ENCODE measurements at regions not wholly inside any gene's neighbourhood (a gene's known extent, or its start where the extent isn't known, plus 50 kb on each side); places are given as distances from the start of the nearest gene placed in this dataset.

DNA sequence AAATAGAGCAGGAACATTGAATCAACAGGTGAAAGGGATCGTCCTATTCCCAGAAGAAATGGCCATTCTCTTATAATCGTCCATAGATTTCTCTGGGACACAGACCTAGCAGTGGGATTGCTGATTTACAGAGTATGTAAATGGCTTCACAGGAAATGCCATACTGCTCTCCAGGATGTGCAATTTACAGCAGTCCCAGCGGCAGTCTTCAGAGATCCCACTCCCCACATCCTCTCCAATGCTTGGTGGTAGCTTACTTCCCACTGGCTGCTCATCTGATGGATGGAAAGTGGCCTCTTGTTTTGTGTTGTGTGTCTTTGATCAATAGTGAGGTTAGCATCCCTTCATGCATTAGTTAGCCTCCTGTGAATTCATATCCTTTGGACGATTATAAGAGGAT is 58.1 kb upstream of the PRMT8 start:
- Histone ChIP-seq H3K79me1 (ENCODE audit: low read depth in 1 of 2, low read length in 2 of 2) (no peaks in the 10 kb centered on the region), H3K9ac (ENCODE audit: low read depth, low read length) (no peak overlapping the region), H3K4me3 (ENCODE audit: insufficient read depth, low read depth, low read length) (no peak overlapping the region), H3K4me2 (ENCODE audit: low read depth, low read length) (no peak overlapping the region), H4K8ac (ENCODE audit: low read depth in 2 of 2, low read length in 2 of 2) (no peak overlapping the region), H3K9me3 (ENCODE audit: control insufficient read depth, insufficient read depth, low read length) (no peaks in the 10 kb centered on the region), H3K14ac (replicated peaks; ENCODE audit: low read depth, low read length) (no peak overlapping the region), H2BK120ac (ENCODE audit: low read depth, low read length) (no peak overlapping the region), H3K9me1 (ENCODE audit: insufficient read depth, low read length) (no peaks in the 10 kb centered on the region), H3K27ac (ENCODE audit: insufficient read depth, low read length) (no peak overlapping the region), H4K20me1 (ENCODE audit: insufficient read depth, low read length) (no peaks in the 10 kb centered on the region), H2AFZ (replicated peaks; ENCODE audit: low read length, poor library complexity) (no peak overlapping the region), H3K4me1 (ENCODE audit: control insufficient read depth, insufficient read depth, low read length) (no peaks in the 10 kb centered on the region), H2BK5ac (ENCODE audit: low read depth, low read length, poor library complexity, severe bottlenecking) (no peak overlapping the region), H2BK15ac (ENCODE audit: low read depth, low read length) (no peak overlapping the region), H3K4ac (ENCODE audit: low read depth, low read length) (no peak overlapping the region), H3K36me3 (ENCODE audit: control insufficient read depth, insufficient read depth, low read length) (no peaks in the 10 kb centered on the region), H2AK5ac (ENCODE audit: low read depth, low read length) (no peak overlapping the region), H4K91ac (ENCODE audit: insufficient read depth, low read depth, low read length) (no peak overlapping the region), H3K18ac (ENCODE audit: low read depth, low read length) (no peak overlapping the region), H3K23ac (ENCODE audit: low read depth, low read length) (no peak overlapping the region), H3K27me3 (ENCODE audit: control insufficient read depth, insufficient read depth, low read length) (no peaks in the 10 kb centered on the region), H4K5ac (ENCODE audit: low read depth, low read length) (no peak overlapping the region), H3K56ac (ENCODE audit: extremely low read depth, insufficient read depth, low read length) (no peak overlapping the region), H2AK9ac (replicated peaks; ENCODE audit: low read depth, low read length, poor library complexity) (no peak overlapping the region), H2BK20ac (ENCODE audit: low read depth, low read length) (no peak overlapping the region)
- no peak for ATAC-seq (ENCODE audit: low read depth)
- TF ChIP-seq FOS (IDR thresholded peaks at IDR 0.05; ENCODE audit: low read depth, low read length) (no peak), MAFK (IDR thresholded peaks at IDR 0.05; ENCODE audit: low read depth, low read length) (no peak), CHD1 (IDR thresholded peaks at IDR 0.05; ENCODE audit: low read depth, low read length) (no peak), MAZ (IDR thresholded peaks at IDR 0.05; ENCODE audit: borderline replicate concordance, low read depth, low read length) (no peak), MXI1 (IDR thresholded peaks at IDR 0.05; ENCODE audit: borderline replicate concordance, low read depth, low read length) (no peak), NFE2L2 (IDR thresholded peaks at IDR 0.05; ENCODE audit: low read depth, low read length) (no peak), RCOR1 (IDR thresholded peaks at IDR 0.05; ENCODE audit: insufficient replicate concordance, low read length) (no peak), CEBPB (IDR thresholded peaks at IDR 0.05; ENCODE audit: low read depth, low read length) (no peak), BHLHE40 (IDR thresholded peaks at IDR 0.05; ENCODE audit: low read depth, low read length) (no peak), SMC3 (IDR thresholded peaks at IDR 0.05; ENCODE audit: low read depth, low read length) (no peak), RAD21 (IDR thresholded peaks at IDR 0.05; ENCODE audit: low read length) (no peak)
- TF ChIP-seq, protein P1, sequence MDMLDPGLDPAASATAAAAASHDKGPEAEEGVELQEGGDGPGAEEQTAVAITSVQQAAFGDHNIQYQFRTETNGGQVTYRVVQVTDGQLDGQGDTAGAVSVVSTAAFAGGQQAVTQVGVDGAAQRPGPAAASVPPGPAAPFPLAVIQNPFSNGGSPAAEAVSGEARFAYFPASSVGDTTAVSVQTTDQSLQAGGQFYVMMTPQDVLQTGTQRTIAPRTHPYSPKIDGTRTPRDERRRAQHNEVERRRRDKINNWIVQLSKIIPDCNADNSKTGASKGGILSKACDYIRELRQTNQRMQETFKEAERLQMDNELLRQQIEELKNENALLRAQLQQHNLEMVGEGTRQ (IDR thresholded peaks at IDR 0.05; ENCODE audit: low read depth, low read length), result no peak
- TF ChIP-seq, protein P2, sequence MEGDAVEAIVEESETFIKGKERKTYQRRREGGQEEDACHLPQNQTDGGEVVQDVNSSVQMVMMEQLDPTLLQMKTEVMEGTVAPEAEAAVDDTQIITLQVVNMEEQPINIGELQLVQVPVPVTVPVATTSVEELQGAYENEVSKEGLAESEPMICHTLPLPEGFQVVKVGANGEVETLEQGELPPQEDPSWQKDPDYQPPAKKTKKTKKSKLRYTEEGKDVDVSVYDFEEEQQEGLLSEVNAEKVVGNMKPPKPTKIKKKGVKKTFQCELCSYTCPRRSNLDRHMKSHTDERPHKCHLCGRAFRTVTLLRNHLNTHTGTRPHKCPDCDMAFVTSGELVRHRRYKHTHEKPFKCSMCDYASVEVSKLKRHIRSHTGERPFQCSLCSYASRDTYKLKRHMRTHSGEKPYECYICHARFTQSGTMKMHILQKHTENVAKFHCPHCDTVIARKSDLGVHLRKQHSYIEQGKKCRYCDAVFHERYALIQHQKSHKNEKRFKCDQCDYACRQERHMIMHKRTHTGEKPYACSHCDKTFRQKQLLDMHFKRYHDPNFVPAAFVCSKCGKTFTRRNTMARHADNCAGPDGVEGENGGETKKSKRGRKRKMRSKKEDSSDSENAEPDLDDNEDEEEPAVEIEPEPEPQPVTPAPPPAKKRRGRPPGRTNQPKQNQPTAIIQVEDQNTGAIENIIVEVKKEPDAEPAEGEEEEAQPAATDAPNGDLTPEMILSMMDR (conservative IDR thresholded peaks at IDR 0.05; ENCODE audit: low read depth, low read length), result no peak
- in situ Hi-C loops (cut with MboI; ENCODE audit: low sequenced_read_pairs), result no loop called here
- CTCF ChIA-PET, result no interaction called here
- dilution Hi-C loops (cut with HindIII; ENCODE audit: low sequenced_read_pairs, unreplicated experiment), result no loop called here
- no CpG with 5 or more reads among the region's 4 CpGs for WGBS, 2 experiments (ENCODE audit: extremely low coverage in 2 of 2, insufficient read length in 1 of 2)
- BruUV-seq (replicated peaks), result no TSS peak
- POLR2A ChIA-PET (ENCODE audit: unreplicated experiment), result no interaction called here
- DNase-seq, result no peak
- intact Hi-C loops (cut with micrococcal nuclease), result no loop called here

Measured in IMR-90 (cell line).